Hippocampal formation (tissue), 2 donors: ENCODE measurements at regions not wholly inside any gene's neighbourhood (a gene's known extent, or its start where the extent isn't known, plus 50 kb on each side); places are given as distances from the start of the nearest gene placed in this dataset.

Source experiments
- DNase-seq, 2 donors: peaks; one replicate each; lab custom pipeline; 2025; lab: John Stamatoyannopoulos, UW

DNA sequence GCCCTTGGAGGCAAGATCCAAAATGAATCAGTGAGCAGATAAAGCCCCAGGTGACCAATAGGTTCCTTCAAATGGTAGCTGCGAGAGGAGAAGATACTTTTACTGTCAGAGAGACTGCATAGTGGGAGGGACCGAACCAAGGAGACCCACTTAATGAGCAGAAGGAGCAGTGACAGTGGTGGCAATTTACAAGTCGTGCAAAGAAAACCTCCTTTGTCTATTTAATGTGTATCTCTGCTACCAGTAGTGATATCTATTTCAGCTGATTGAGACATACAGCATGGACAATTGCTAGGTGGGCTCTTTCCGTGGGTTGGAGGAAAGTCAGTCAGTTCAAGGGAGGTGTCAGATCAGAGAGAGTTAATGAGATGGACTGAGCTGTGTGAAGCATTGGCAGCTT is 480.4 kb downstream of the GATA3 start:
- no peak for DNase-seq

DNA sequence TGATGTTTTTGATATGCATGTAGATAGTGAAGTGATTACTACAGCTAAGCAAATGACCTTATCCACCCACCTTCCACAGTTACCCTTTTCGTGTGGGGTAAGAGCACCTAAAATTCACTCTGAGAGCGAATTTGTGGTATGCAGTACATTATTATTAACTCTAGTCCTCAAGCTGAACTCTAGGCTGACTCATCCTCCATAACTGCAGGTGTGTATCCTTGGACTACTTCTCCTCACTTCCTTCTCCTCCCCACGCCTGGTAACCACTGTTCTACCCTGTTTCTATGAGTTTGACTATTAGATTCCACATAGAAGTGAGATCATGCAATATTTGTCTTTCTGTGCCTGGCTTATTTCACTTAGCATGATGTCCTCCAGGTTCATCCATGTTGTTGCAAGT is 484.6 kb downstream of the GATA3 start:
- DNase-seq, result no peak

DNA sequence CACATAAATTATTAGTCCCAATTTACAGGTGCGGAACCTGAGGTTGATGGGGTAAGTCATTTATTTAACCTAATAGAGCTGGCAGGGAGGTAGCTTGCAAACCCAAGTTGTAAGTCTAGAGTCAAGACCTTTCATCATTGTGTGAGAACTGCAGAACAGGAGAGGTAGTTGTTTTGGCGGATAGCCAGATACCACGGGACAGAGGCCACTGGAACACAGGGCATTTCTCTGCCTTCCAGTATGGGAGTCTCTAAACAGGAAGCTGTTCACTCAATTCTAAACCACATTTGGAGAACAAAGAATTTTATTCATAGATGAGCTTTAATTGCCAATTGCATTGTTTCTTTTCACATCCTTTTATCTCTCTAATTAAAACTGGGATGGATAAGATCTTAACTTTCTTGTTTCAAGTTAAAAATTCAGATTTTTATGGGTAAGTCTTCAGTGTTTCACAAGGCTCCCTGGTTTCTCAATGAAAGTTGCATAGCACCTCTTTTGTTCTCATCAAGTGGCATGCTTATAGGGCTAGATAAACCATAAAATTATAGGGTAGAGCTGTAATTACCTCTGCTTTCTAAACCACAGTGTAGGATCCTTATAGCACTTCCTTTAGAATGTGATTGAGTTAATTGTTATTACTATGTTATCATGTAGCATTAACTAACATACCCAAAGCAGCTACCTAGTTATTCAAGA is 489.0 kb downstream of the GATA3 start:
- no peak for DNase-seq

DNA sequence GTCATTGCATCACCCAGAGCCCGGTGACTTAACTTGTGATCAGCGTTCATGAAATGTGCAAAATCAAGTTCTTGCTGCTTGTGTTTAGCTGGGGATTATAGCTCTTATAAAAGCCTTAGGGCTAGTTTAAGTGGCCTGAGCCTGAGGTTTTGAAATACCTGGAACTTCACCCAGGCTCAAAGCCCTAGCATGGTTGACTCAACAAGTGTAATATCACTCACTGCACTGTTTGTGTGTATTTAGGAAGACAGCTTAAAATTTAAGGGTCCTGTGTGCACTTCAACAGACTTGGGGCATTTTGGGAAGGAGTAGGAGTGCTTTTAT is 489.5 kb downstream of the GATA3 start:
- DNase-seq, result no peak

DNA sequence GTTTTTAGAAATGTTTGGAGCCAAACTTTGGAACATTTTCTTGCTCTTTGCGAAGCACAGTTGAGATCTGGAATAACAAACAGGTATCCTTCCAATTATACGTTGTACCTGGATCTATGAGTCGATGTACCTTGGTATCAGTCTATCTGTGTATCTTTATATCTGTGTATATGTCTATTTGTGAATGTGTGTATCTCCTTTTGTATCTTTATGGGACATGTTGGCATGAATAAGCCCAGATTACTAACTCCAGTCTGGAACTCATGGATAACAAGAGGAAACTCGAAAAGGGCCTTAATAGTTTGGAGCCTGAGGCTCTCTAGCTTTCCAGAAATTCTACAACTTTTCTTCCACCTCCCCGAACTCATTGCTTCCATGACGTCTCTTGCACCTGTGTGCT is 490.0 kb downstream of the GATA3 start:
- no peak for DNase-seq

DNA sequence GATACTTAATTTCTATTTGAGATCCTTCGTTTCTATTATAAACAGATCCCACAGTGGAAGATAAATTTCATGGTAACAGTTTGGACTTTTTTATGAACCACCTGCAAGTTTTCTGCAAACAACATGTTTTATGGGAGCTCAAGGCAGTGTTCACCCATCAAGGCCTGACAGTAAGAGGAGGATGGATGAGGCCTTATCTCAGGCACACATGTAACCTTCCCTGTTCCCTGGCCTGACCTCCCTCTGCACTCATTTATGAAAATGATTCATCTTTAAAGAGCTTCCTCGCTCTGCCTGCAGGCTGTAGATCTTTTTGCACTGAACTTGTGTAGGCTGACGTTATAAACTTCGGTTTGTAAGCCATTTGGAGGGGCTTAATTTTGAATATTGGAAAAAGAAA is 500.1 kb downstream of the GATA3 start:
- no peak for DNase-seq

DNA sequence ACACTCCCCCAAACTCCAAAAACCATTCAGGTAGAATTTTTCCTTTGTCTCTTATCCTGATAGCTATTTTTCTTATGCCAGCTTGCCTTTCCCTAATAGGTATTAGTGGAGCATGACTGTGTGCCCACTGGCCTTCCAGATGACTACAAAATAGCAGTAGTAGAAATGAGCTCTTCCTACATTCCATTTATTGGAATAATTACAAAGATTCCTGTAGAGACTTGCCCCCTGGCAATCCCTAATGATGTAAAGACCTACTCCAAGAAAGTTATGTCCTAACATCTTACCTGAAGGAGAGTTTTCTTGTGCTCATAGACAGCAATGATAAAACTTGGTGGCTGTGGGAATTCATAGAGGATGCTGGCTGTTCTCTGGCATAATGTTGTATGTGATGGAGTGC is 501.8 kb downstream of the GATA3 start:
- DNase-seq, result no peak

DNA sequence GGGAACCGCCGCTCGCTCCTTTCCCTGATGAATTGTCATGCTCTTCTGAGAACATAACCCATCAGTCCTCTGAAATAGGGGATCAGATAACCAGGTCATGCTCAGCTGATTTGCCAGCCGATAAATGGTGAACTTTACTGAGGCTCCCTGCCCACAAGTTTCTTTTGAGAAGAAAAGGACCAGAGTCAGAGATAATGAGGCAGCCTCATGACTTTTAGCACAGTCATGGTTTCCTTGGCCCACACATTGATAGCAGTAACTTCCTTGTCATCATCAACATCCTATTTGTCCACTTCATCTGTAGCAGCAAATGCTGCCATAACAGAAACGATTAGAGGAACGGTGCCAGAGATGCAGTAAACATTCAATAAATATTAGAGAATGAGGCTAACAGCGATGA is 509.0 kb downstream of the GATA3 start:
- DNase-seq, result no peak

DNA sequence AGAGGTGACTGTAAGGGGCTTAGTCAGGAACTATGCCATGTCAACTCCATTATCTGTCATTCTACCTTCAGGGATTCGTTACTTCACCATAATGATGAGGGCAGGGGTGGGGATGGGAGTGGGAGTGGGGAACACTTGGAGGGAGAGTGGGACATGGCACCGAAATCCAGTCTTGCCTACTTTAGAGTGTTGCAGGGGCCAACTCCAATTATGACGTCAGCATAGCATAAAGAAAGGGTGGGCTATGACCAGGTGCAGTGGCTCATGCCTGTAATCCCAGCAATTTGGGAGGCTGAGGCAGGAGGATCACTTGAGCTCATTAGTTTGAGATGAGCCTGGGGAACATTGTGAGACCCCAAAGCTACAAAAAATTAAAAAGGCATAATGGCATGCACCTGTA is 512.2 kb downstream of the GATA3 start:
- no peak for DNase-seq

DNA sequence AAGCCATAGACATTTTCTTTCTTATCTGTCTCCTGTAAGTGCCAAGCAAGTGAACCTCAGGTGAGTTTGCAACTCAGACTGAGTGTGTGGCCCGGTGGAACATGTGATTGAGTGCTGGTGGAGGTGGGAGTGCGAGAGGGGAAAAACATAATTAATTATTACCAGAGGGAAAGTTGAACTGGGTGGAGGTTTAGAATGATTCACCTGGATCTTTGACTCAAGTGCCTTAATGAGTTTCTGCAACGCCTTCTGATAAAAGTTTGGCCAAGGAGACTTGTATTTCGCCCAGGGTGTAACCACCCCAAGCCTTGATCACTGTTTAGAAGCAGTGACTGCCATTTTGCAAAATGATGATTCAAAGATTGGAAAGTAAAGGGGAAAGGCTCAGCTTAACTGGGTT is 513.9 kb downstream of the GATA3 start:
- no peak for DNase-seq

DNA sequence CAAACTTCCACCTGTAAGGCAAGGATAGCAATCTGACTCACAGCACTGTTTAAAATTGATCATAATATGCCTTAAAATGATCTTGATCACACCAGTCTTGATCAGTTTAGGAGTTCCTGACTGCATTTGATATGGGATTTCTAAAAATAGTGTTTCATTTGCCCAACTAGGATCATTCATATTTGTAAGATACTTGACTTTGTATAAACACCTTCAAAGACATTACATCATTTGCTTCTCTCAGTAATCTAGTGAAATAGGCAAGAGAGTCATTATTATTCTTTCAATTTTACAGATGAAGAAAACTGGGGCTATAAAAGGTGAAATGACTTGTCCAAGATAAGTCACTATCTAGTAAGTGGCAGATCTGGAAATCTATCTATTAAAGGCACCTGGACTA is 521.1 kb downstream of the GATA3 start:
- DNase-seq, result no peak

DNA sequence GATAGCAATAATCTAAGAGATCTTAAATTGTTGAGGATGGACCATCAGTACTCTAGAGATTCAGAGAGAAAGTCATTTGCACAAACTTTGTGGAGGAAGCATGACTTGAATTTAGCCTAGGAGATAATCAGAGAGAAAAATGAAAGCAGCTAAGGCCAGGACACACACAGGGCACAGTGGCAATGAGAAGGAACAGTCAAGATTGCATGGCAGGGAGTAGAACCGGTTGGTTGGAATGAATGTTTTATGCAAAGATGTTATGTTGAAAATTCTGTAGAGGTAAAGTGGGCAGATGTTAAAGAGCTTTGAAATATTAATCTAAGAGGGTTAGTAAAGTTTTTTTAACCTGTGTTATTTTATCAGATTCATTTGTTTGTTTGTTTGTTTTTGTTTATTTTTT is 521.8 kb downstream of the GATA3 start:
- no peak for DNase-seq

DNA sequence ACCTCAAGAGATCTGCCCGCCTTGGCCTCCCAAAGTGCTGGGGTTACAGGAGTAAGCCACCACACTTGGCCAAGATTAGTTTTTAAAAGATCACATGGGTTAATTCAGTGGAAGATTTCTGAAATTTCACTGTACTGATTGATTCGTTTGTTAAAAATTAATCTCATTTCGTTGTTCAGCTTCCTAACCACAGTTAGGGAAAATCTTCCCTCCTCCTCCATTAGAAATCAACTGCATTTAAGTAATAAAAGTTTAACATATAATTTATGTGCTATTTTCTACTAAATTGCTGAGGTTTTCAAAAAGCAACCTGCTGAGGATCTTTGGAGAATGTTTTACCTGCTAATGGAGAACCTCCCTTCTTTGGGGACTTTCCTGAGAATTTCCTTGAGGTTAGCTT is 522.4 kb downstream of the GATA3 start:
- DNase-seq, result no peak

DNA sequence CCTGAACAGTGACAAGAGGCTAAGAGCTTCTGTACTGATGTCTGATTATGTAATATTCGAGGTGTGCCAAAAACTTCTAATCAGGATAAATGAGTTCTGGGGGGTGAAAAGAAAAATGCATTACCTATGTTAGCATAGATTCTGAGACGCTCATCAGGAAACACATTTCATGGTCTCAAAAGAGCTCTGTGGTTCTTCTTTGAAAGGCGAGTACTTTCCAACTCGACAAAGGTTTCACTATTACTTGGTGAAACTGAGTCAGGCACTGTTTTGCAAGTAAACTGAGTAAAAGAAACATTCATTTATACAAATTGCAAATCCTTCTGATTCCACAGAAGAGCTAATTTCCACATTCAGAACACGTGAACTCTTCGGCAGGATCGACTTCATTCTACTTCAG is 523.2 kb downstream of the GATA3 start:
- no peak for DNase-seq

DNA sequence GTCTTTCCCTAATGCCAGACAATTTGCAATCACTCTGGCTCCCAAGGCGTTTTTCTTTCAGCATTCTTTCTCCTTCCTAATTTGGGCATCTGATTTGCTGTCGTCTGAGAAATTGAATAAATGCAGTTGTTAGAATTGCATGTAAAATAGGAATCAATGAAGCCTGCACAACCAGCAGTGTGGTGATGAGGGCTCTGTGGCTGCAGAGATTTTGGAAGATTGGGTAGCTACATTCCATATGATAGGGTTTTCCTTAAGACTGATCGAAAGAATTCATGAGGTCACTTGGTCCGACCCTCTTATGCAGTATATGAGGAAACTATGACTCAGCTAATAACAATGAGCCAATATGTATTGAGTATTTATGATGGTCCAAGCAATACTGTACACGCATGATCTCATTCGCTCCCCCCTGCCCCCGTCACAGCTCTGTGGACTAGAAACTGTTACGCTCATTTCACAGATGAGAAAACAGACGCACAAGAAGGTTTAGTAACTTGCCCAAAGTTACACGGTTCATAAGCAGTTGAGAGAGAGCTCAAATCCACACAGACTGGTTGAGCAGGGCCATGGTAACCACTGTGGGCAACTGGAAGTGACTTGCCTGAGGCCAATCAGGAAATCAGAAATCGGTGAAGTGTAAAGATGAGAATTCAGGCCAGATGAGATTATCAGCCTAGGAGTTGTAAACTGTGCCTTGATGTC is 527.2 kb downstream of the GATA3 start:
- DNase-seq, result no peak

DNA sequence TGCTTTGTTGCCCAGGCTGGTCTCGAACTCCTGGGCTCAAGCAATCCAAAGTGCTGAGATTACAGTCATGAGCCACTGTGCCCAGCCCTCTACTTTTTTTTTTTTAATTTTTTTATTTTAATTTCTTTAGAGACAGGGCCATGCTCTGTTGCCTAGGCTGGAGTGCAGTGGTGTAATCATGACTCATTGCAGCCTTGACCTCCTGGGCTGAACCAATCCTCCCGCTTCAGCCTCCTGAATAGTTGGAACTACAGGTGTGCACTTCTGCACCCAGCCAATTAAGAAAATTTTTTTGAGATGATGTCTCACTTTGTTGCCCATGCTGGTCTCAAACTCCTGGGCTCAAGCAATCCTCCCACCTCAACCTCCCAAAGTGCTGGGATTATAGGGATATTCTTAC is 528.6 kb downstream of the GATA3 start:
- no peak for DNase-seq

DNA sequence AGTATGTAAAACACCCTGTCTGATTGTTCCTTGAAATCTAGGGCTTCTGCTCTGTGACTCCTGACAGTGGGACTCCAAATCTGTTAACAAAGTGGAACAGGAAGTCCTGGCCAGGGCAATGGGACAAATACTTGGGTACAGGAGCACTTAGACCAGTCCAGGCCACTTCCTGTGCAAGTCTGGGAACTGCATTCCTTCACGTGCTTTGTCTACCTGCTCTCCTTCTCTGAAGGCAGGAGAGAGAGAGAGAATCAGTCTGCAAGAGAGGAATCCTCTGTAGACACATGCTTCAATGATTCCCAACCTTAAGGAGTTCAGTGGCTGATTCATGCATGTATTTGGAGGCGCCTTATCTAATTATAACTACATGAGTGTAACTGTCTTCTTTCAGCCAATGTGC is 530.2 kb downstream of the GATA3 start:
- DNase-seq, result no peak

DNA sequence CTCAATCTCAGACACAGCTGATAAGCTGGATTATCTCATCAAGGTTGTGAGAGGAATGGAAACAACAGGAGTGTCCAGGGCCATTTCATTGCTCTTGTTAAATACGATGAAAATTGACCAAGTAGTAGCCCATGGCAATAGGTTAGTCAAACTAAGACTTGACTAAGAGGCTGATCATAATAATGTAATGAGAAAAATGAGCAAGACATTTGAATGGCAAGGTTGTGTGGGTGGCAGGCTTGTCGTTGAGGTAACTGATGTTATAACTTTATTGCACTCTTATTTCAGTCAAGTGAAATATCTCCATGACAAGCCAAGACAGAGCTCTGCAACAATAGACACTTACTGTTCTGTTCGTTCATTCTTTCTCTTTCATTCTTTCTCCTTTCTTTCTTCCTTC is 532.0 kb downstream of the GATA3 start:
- DNase-seq, result no peak

DNA sequence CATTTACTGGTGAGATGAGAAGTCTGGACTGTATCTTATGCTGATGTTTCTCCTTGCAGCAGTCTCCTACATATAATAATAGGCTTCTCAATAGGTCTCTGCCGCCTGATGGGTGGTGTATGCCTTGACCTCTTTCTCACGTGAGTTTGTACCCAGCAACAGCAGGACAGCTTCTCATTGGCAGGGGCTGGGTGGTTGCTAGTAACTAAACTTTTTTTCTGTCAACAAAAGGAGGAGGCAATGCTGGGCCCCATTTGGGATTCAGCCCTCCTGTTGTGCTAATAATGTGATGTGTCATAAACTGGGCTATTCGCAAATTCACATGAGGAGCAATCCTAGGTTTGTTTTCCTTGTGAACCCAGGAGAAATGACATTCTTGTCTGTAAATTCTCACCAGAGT is 533.6 kb downstream of the GATA3 start:
- no peak for DNase-seq

DNA sequence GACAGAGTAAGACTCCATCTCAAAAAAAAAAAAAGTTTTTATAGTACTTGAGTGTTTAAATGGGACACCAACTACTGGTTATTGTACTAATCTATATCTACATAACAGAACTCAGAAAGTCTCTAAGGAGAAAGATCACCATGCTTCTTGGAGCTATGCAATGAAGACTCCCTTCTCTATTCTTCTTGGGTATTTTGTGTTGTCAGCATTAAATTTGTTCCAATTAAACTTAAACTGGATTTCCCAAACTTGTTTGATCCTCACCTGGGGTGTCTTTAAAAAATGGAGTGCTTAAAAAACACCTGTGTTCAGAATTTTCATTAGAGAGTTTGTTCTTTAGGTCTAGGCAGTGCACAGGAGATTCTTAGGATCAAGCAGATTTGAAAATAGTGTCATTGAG is 536.0 kb downstream of the GATA3 start:
- no peak for DNase-seq

DNA sequence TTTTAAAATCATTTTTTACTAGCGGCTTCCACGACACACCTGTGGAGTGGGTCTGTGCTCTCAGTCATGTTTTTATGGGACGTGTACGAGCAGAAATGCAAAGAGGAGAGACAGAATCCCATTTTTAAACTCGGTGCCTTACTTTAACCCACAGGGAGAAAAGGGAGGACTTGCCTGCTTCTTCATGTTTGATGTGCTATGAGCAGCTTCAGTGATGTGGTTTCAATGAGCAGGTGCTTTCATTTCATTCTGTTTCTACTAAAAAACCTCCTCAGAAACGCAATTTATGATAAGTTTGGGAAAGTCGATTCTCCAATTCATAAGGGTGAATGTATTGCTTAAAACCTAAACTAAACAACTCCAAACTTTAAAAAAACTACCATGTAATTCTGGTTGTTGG is 537.2 kb downstream of the GATA3 start:
- DNase-seq, result no peak

DNA sequence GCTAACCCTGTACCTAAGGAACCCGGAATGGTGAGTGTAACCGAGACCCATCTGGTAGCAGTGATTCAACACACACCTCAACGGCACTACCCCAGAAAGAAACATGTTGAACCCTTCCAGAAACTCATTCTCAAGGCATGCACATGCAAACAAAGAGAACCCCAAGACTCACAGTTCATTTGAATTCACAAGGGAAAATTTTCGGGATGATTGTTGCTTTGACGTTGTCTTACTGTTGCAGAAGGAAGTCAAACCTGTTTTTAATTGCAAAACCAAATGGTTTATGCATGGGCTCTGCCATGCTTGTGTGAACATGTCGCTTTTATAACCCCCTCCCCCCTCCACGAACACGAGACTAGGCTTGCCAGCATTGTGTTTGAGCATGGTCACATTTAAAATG is 539.7 kb downstream of the GATA3 start:
- no peak for DNase-seq

DNA sequence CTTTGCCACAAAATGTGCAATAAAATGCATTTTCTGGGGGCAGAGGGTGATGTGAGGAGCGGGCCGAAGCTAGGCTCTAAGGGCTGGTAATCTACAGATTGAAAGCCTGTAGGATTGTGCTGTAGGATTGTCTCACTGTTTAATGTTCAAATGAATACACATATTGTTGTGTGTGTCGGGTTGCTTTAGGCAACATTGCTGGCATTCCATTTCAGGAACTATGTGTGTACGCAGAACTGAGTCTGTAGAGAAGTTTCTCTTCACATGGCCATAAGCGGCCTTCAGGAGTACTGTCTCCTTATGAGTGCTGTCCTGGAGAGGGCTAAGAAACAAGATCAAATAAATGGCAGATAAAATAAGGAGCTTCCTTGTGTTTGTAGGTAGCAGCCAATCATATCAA is 540.2 kb downstream of the GATA3 start:
- no peak for DNase-seq

DNA sequence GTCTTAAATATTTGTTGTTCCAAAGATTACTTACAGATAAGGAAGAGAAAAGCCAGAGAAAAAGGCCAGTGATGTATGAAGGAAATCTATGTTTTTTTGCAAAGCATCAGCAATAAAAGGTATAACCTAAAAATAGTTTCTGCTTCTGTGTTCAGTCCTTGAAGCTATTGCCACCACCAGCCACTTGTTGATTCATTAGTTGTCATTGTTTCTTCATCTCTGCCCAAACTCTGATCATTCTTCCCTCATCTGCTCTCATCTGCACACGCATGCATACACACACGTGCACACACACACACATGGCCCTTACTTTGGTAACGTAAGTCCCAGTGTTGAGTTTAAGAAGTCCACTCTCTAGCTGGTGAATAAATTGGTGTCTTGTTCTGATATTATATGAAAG is 540.7 kb downstream of the GATA3 start:
- DNase-seq, result no peak
